ENCODE measurements at regions not wholly inside any gene's neighbourhood (a gene's known extent, or its start where the extent isn't known, plus 50 kb on each side); places are given as distances from the start of the nearest gene placed in this dataset.
"Not testable (repeated sequence)": the region's sequence is repeated elsewhere in the genome, so short reads cannot be mapped to it uniquely, and the experiment has no call there.

- peak; percentile 58 for DNase-seq (ENCODE audit: low spot score)
- Mint-ChIP-seq H3K4me3 (peak overlapping the region; percentile 93), H3K36me3 (ENCODE audit: low read depth) (peaks cover 4% of the 10 kb centered on the region), H3K27ac (peak overlapping the region; percentile 94), H3K9me3 (no peaks in the 10 kb centered on the region), H3K27me3 (ENCODE audit: insufficient read depth) (peaks cover 3% of the 10 kb centered on the region), H3K4me1 (ENCODE audit: low read depth) (peaks cover 9% of the 10 kb centered on the region)
- intact Hi-C loops (cut with micrococcal nuclease) = loop anchor here (1.0 to 5.0 kb wide), 5 partner anchors 74 to 1765 kb away; partner anchors contain the start of genes CHD6, PLCG1, SRSF6 and ZHX3
Measured at GRCh38 chr20:41692479-41693135, 74.4 kb upstream of the CHD6 start.

- Mint-ChIP-seq H3K27ac (no peak overlapping the region), H3K4me1 (ENCODE audit: low read depth) (peaks cover 7% of the 10 kb centered on the region), H3K9me3 (no peaks in the 10 kb centered on the region), H3K27me3 (ENCODE audit: insufficient read depth) (peaks cover 11% of the 10 kb centered on the region), H3K36me3 (ENCODE audit: low read depth) (peaks cover 4% of the 10 kb centered on the region), H3K4me3 (peak overlapping the region; percentile 47)
- no peak for DNase-seq (ENCODE audit: low spot score)
- intact Hi-C loops (cut with micrococcal nuclease) = loop anchor here (5.0 kb wide), 1 partner anchor 374 kb away; the partner anchor contains the start of gene ZHX3
Measured at GRCh38 chr20:41691443-41691842, 73.3 kb upstream of the CHD6 start.

GRCh38 chr20:41690702-41691101, 72.5 kb upstream of the CHD6 start:
- intact Hi-C loops (cut with micrococcal nuclease) = loop anchor here (5.0 kb wide), 1 partner anchor 373 kb away; the partner anchor contains the start of gene ZHX3
- DNase-seq (ENCODE audit: low spot score) = no peak
- Mint-ChIP-seq H3K27me3 (ENCODE audit: insufficient read depth) (peaks cover 11% of the 10 kb centered on the region), H3K4me1 (ENCODE audit: low read depth) (peaks cover 7% of the 10 kb centered on the region), H3K36me3 (ENCODE audit: low read depth) (peaks cover 4% of the 10 kb centered on the region), H3K9me3 (no peaks in the 10 kb centered on the region), H3K4me3 (no peak overlapping the region), H3K27ac (no peak overlapping the region)

- Mint-ChIP-seq H3K4me1 (ENCODE audit: low read depth) (no peaks in the 10 kb centered on the region), H3K27ac (no peak overlapping the region), H3K4me3 (no peak overlapping the region), H3K27me3 (ENCODE audit: insufficient read depth) (peaks cover 14% of the 10 kb centered on the region), H3K36me3 (ENCODE audit: low read depth) (no peaks in the 10 kb centered on the region), H3K9me3 (no peaks in the 10 kb centered on the region)
- intact Hi-C loops (cut with micrococcal nuclease) = no loop called here
- no peak for DNase-seq (ENCODE audit: low spot score)
Measured at GRCh38 chr20:41686961-41687360, 68.8 kb upstream of the CHD6 start.

GRCh38 chr20:41685145-41685544, 67.0 kb upstream of the CHD6 start:
- H3K4me3 Mint-ChIP-seq; H3K4me1 Mint-ChIP-seq (ENCODE audit: low read depth); H3K36me3 Mint-ChIP-seq (ENCODE audit: low read depth); DNase-seq (ENCODE audit: low spot score); intact Hi-C loops (cut with micrococcal nuclease); H3K9me3 Mint-ChIP-seq; H3K27ac Mint-ChIP-seq: not testable (repeated sequence)
- H3K27me3 Mint-ChIP-seq (ENCODE audit: insufficient read depth) = peaks cover 17% of the 10 kb centered on the region

- peaks cover 17% of the 10 kb centered on the region for H3K27me3 Mint-ChIP-seq (ENCODE audit: insufficient read depth)
- DNase-seq (ENCODE audit: low spot score) = no peak
- H3K4me3 Mint-ChIP-seq = no peak overlapping the region
- no peaks in the 10 kb centered on the region for H3K36me3 Mint-ChIP-seq (ENCODE audit: low read depth)
- intact Hi-C loops (cut with micrococcal nuclease) = no loop called here
- H3K9me3 Mint-ChIP-seq = no peaks in the 10 kb centered on the region
- no peak overlapping the region for H3K27ac Mint-ChIP-seq
- no peaks in the 10 kb centered on the region for H3K4me1 Mint-ChIP-seq (ENCODE audit: low read depth)
Measured at GRCh38 chr20:41678799-41679198, 60.6 kb upstream of the CHD6 start.

- no peak for DNase-seq (ENCODE audit: low spot score)
- intact Hi-C loops (cut with micrococcal nuclease) = no loop called here
- Mint-ChIP-seq H3K36me3 (ENCODE audit: low read depth) (no peaks in the 10 kb centered on the region), H3K4me3 (no peak overlapping the region), H3K4me1 (ENCODE audit: low read depth) (no peaks in the 10 kb centered on the region), H3K27me3 (ENCODE audit: insufficient read depth) (peaks cover 15% of the 10 kb centered on the region), H3K27ac (no peak overlapping the region), H3K9me3 (no peaks in the 10 kb centered on the region)
Measured at GRCh38 chr20:41672282-41672681, 54.1 kb upstream of the CHD6 start.

- H3K27me3 Mint-ChIP-seq (ENCODE audit: insufficient read depth) = peaks cover 10% of the 10 kb centered on the region
- DNase-seq (ENCODE audit: low spot score) = no peak
- intact Hi-C loops (cut with micrococcal nuclease) = no loop called here
- H3K36me3 Mint-ChIP-seq (ENCODE audit: low read depth) = peaks cover 2% of the 10 kb centered on the region
- no peaks in the 10 kb centered on the region for H3K4me1 Mint-ChIP-seq (ENCODE audit: low read depth)
- H3K27ac Mint-ChIP-seq = no peak overlapping the region
- H3K9me3 Mint-ChIP-seq = no peaks in the 10 kb centered on the region
- H3K4me3 Mint-ChIP-seq = no peak overlapping the region
Measured at GRCh38 chr20:41671143-41671542, 53.0 kb upstream of the CHD6 start.

- Mint-ChIP-seq H3K4me3 (no peak overlapping the region), H3K9me3 (no peaks in the 10 kb centered on the region), H3K36me3 (ENCODE audit: low read depth) (peaks cover 2% of the 10 kb centered on the region), H3K27ac (no peak overlapping the region), H3K4me1 (ENCODE audit: low read depth) (no peaks in the 10 kb centered on the region), H3K27me3 (ENCODE audit: insufficient read depth) (peaks cover 13% of the 10 kb centered on the region)
- intact Hi-C loops (cut with micrococcal nuclease) = no loop called here
- no peak for DNase-seq (ENCODE audit: low spot score)
Measured at GRCh38 chr20:41670631-41671030, 52.5 kb upstream of the CHD6 start.

- Mint-ChIP-seq H3K4me3 (no peak overlapping the region), H3K27me3 (ENCODE audit: insufficient read depth) (peaks cover 13% of the 10 kb centered on the region), H3K4me1 (ENCODE audit: low read depth) (no peaks in the 10 kb centered on the region), H3K9me3 (no peaks in the 10 kb centered on the region), H3K36me3 (ENCODE audit: low read depth) (peaks cover 2% of the 10 kb centered on the region), H3K27ac (no peak overlapping the region)
- intact Hi-C loops (cut with micrococcal nuclease) = no loop called here
- DNase-seq (ENCODE audit: low spot score) = no peak
Measured at GRCh38 chr20:41669708-41670263, 51.6 kb upstream of the CHD6 start.

GRCh38 chr20:41668057-41668749, 50.0 kb upstream of the CHD6 start:
- Mint-ChIP-seq H3K4me1 (ENCODE audit: low read depth) (no peaks in the 10 kb centered on the region), H3K36me3 (ENCODE audit: low read depth) (peaks cover 2% of the 10 kb centered on the region), H3K27ac (no peak overlapping the region), H3K27me3 (ENCODE audit: insufficient read depth) (peaks cover 13% of the 10 kb centered on the region), H3K9me3 (no peaks in the 10 kb centered on the region), H3K4me3 (no peak overlapping the region)
- DNase-seq (ENCODE audit: low spot score) = no peak
- intact Hi-C loops (cut with micrococcal nuclease) = no loop called here

All from activated T-helper 1 cell treated with anti-CD3 and anti-CD28 coated beads, Interleukin-12 subunit alpha, Interleukin-12 subunit beta, Interleukin-2, Interleukin-4 antibody, amounts not matched to agents 30 ng/mL and 10 ng/mL and 1 ng/mL, durations not matched to agents 14 hours and 24 hours and 36 hours (primary cell).